Lower lobe of right lung (tissue), 2 donors: ENCODE measurements at regions not wholly inside any gene's neighbourhood (a gene's known extent, or its start where the extent isn't known, plus 50 kb on each side); places are given as distances from the start of the nearest gene placed in this dataset.
A peak's percentile ranks its signal among the peaks of the same experiment; 100 is the strongest.

Experiments
- ATAC-seq, 2 donors: fragments of 200-7000 bp; cut with Tn5 transposase; one replicate each; pipeline ENCODE4 v1.9.1; 2020 to 2022; ENCODE audit warnings: mild to moderate bottlenecking in 2 of 2, moderate library complexity in 2 of 2
- DNase-seq: peaks from one replicate; pipeline ENCODE4 v3.0.0-alpha.2; 2020
- H3K27ac ChIP-seq: fragments of 200-600 bp; one replicate; pipeline ENCODE4 v1.8.0; 2022
- H3K27me3 ChIP-seq: fragments of 200-600 bp; one replicate; pipeline ENCODE4 v1.8.0; 2022; ENCODE audit warnings: low read depth
- H3K36me3 ChIP-seq: fragments of 200-600 bp; one replicate; pipeline ENCODE4 v1.8.0; 2022; ENCODE audit warnings: mild to moderate bottlenecking
- H3K4me1 ChIP-seq: fragments of 200-600 bp; one replicate; pipeline ENCODE4 v1.8.0; 2022
- H3K4me3 ChIP-seq: fragments of 200-600 bp; one replicate; pipeline ENCODE4 v1.8.0; 2022; ENCODE audit warnings: mild to moderate bottlenecking
- H3K9me3 ChIP-seq: fragments of 200-600 bp; one replicate; pipeline ENCODE4 v1.8.0; 2022
- CTCF ChIP-seq: fragments of 200-600 bp; IDR thresholded peaks from one replicate; pipeline ENCODE4 v1.8.0; 2022; ENCODE audit warnings: antibody characterized with exemption, mild to moderate bottlenecking
- intact Hi-C: fragments of 100-400 bp; cut with DNase I; formaldehyde crosslinking; loops from one replicate; pipeline ENCODE4 v1.11.0; 2022
- donor health status: DM: no; HTN: yes; CAD: no; lungs with severe emphysema.

- ATAC-seq (no peak), DNase-seq (no peak)
- H3K27ac ChIP-seq = no peak overlapping the region
- H3K27me3 ChIP-seq = no peaks in the 10 kb centered on the region
- no peak for TF ChIP-seq CTCF
- H3K36me3 ChIP-seq = no peaks in the 10 kb centered on the region
- no peaks in the 10 kb centered on the region for H3K9me3 ChIP-seq
- intact Hi-C loops = no loop called here
- no peaks in the 10 kb centered on the region for H3K4me1 ChIP-seq
- no peak overlapping the region for H3K4me3 ChIP-seq
Measured at GRCh38 chr13:97148894-97149293, 73.2 kb upstream of the MBNL2 start.

- Histone ChIP-seq H3K27ac (no peak overlapping the region), H3K9me3 (no peaks in the 10 kb centered on the region), H3K4me1 (no peaks in the 10 kb centered on the region), H3K4me3 (no peak overlapping the region), H3K27me3 (no peaks in the 10 kb centered on the region), H3K36me3 (no peaks in the 10 kb centered on the region)
- DNase-seq = no peak
- no peak for TF ChIP-seq CTCF
- ATAC-seq = no peak
- intact Hi-C loops = no loop called here
Measured at GRCh38 chr13:97160421-97160820, 61.7 kb upstream of the MBNL2 start.

GRCh38 chr13:97161582-97162231, 60.4 kb upstream of the MBNL2 start:
- H3K4me1 ChIP-seq = no peaks in the 10 kb centered on the region
- intact Hi-C loops = no loop called here

GRCh38 chr13:97165502-97166425, 56.4 kb upstream of the MBNL2 start:
- ATAC-seq (peak; percentile 83 to 96), DNase-seq (no peak)
- Histone ChIP-seq H3K4me1 (no peaks in the 10 kb centered on the region), H3K27ac (peak overlapping the region; percentile 39), H3K27me3 (no peaks in the 10 kb centered on the region), H3K36me3 (no peaks in the 10 kb centered on the region), H3K4me3 (no peak overlapping the region), H3K9me3 (no peaks in the 10 kb centered on the region)
- TF ChIP-seq CTCF = no peak
- intact Hi-C loops = no loop called here

More at GRCh38 chr13:97161582-97162231, 60.4 kb upstream of the MBNL2 start:
- H3K9me3 ChIP-seq = no peaks in the 10 kb centered on the region
- ATAC-seq (no peak), DNase-seq (no peak)
- no peak overlapping the region for H3K27ac ChIP-seq
- no peak overlapping the region for H3K4me3 ChIP-seq
- TF ChIP-seq CTCF = no peak
- H3K36me3 ChIP-seq = no peaks in the 10 kb centered on the region
- H3K27me3 ChIP-seq = no peaks in the 10 kb centered on the region

GRCh38 chr13:97171136-97171535, 51.0 kb upstream of the MBNL2 start:
- DNase-seq (no peak), ATAC-seq (no peak)
- Histone ChIP-seq H3K27ac (no peak overlapping the region), H3K27me3 (no peaks in the 10 kb centered on the region), H3K36me3 (no peaks in the 10 kb centered on the region), H3K4me3 (no peak overlapping the region), H3K4me1 (no peaks in the 10 kb centered on the region), H3K9me3 (no peaks in the 10 kb centered on the region)
- intact Hi-C loops = no loop called here
- TF ChIP-seq CTCF = no peak
